ENCODE measurements at regions not wholly inside any gene's neighbourhood (a gene's known extent, or its start where the extent isn't known, plus 50 kb on each side); places are given as distances from the start of the nearest gene placed in this dataset.
"Not testable (repeated sequence)": the region's sequence is repeated elsewhere in the genome, so short reads cannot be mapped to it uniquely, and the experiment has no call there.

GRCh38 chr4:59484944-59485343 lies 1715.2 kb upstream of the ADGRL3 start:
- Histone ChIP-seq H3K79me2 (ENCODE audit: insufficient read depth, low read length) (no peaks in the 10 kb centered on the region), H2AFZ (ENCODE audit: low read length) (no peak overlapping the region), H3K9me3 (ENCODE audit: insufficient read depth, low read depth, low read length) (no peaks in the 10 kb centered on the region), H4K20me1 (ENCODE audit: insufficient read depth, low read length, poor library complexity, severe bottlenecking) (no peaks in the 10 kb centered on the region), H3K4me2 (ENCODE audit: low read depth, low read length, poor library complexity, severe bottlenecking) (no peak overlapping the region), H3K27me3 (ENCODE audit: insufficient read depth, low read length, poor library complexity, severe bottlenecking) (no peaks in the 10 kb centered on the region), H3K36me3 (ENCODE audit: insufficient read depth, low read length) (no peaks in the 10 kb centered on the region), H3K9me2 (replicated peaks; ENCODE audit: low read depth, low read length) (no peaks in the 10 kb centered on the region), H3K4me1 (ENCODE audit: insufficient read depth, low read length, poor library complexity, severe bottlenecking) (no peaks in the 10 kb centered on the region), H3K9ac (ENCODE audit: low read depth, low read length, poor library complexity, severe bottlenecking) (no peak overlapping the region), H3F3A (ENCODE audit: low read depth) (no peaks in the 10 kb centered on the region), H3K4me3 (ENCODE audit: low read length, poor library complexity, severe bottlenecking) (no peak overlapping the region)
- no peak for TF ChIP-seq EZH2phosphoT487 (IDR thresholded peaks at IDR 0.05; ENCODE audit: borderline replicate concordance)
- TF ChIP-seq CTCF (conservative IDR thresholded peaks at IDR 0.05; ENCODE audit: low read length) = no peak

GRCh38 chr4:59500103-59500502 lies 1700.0 kb upstream of the ADGRL3 start:
- H3K79me2 ChIP-seq (ENCODE audit: insufficient read depth, low read length) = no peaks in the 10 kb centered on the region
- H4K20me1 ChIP-seq (ENCODE audit: insufficient read depth, low read length, poor library complexity, severe bottlenecking) = no peaks in the 10 kb centered on the region
- no peaks in the 10 kb centered on the region for H3K9me2 ChIP-seq (replicated peaks; ENCODE audit: low read depth, low read length)
- H3K4me1 ChIP-seq (ENCODE audit: insufficient read depth, low read length, poor library complexity, severe bottlenecking) = no peaks in the 10 kb centered on the region
- H3K27me3 ChIP-seq (ENCODE audit: insufficient read depth, low read length, poor library complexity, severe bottlenecking) = no peaks in the 10 kb centered on the region
- no peak overlapping the region for H3K4me2 ChIP-seq (ENCODE audit: low read depth, low read length, poor library complexity, severe bottlenecking)
- H3K4me3 ChIP-seq (ENCODE audit: low read length, poor library complexity, severe bottlenecking) = no peak overlapping the region
- H3F3A ChIP-seq (ENCODE audit: low read depth) = no peaks in the 10 kb centered on the region
- TF ChIP-seq EZH2phosphoT487 (IDR thresholded peaks at IDR 0.05; ENCODE audit: borderline replicate concordance) (no peak), CTCF (conservative IDR thresholded peaks at IDR 0.05; ENCODE audit: low read length) (no peak)
- H3K9me3 ChIP-seq (ENCODE audit: insufficient read depth, low read depth, low read length) = no peaks in the 10 kb centered on the region
- H2AFZ ChIP-seq (ENCODE audit: low read length) = no peak overlapping the region
- H3K36me3 ChIP-seq (ENCODE audit: insufficient read depth, low read length) = no peaks in the 10 kb centered on the region
- no peak overlapping the region for H3K9ac ChIP-seq (ENCODE audit: low read depth, low read length, poor library complexity, severe bottlenecking)

- H3K9me3 ChIP-seq (ENCODE audit: insufficient read depth, low read depth, low read length) = no peaks in the 10 kb centered on the region
- no peaks in the 10 kb centered on the region for H3K4me1 ChIP-seq (ENCODE audit: insufficient read depth, low read length, poor library complexity, severe bottlenecking)
- no peaks in the 10 kb centered on the region for H3K27me3 ChIP-seq (ENCODE audit: insufficient read depth, low read length, poor library complexity, severe bottlenecking)
- no peaks in the 10 kb centered on the region for H4K20me1 ChIP-seq (ENCODE audit: insufficient read depth, low read length, poor library complexity, severe bottlenecking)
- H2AFZ ChIP-seq (ENCODE audit: low read length) = no peak overlapping the region
- H3K79me2 ChIP-seq (ENCODE audit: insufficient read depth, low read length) = no peaks in the 10 kb centered on the region
- H3F3A ChIP-seq (ENCODE audit: low read depth) = no peaks in the 10 kb centered on the region
- H3K9me2 ChIP-seq (replicated peaks; ENCODE audit: low read depth, low read length) = no peaks in the 10 kb centered on the region
- no peak overlapping the region for H3K4me2 ChIP-seq (ENCODE audit: low read depth, low read length, poor library complexity, severe bottlenecking)
- no peak overlapping the region for H3K4me3 ChIP-seq (ENCODE audit: low read length, poor library complexity, severe bottlenecking)
- no peak for TF ChIP-seq EZH2phosphoT487 (IDR thresholded peaks at IDR 0.05; ENCODE audit: borderline replicate concordance)
- TF ChIP-seq CTCF (conservative IDR thresholded peaks at IDR 0.05; ENCODE audit: low read length) = no peak
- no peaks in the 10 kb centered on the region for H3K36me3 ChIP-seq (ENCODE audit: insufficient read depth, low read length)
- no peak overlapping the region for H3K9ac ChIP-seq (ENCODE audit: low read depth, low read length, poor library complexity, severe bottlenecking)
Measured at GRCh38 chr4:59503731-59504130, 1696.4 kb upstream of the ADGRL3 start.

GRCh38 chr4:59511809-59512208 lies 1688.3 kb upstream of the ADGRL3 start:
- H3K27me3 ChIP-seq (ENCODE audit: insufficient read depth, low read length, poor library complexity, severe bottlenecking); H3K4me2 ChIP-seq (ENCODE audit: low read depth, low read length, poor library complexity, severe bottlenecking); H3K9me3 ChIP-seq (ENCODE audit: insufficient read depth, low read depth, low read length); H3F3A ChIP-seq (ENCODE audit: low read depth); H3K4me3 ChIP-seq (ENCODE audit: low read length, poor library complexity, severe bottlenecking); H3K36me3 ChIP-seq (ENCODE audit: insufficient read depth, low read length); H4K20me1 ChIP-seq (ENCODE audit: insufficient read depth, low read length, poor library complexity, severe bottlenecking); H3K9me2 ChIP-seq (replicated peaks; ENCODE audit: low read depth, low read length); H3K79me2 ChIP-seq (ENCODE audit: insufficient read depth, low read length); H3K9ac ChIP-seq (ENCODE audit: low read depth, low read length, poor library complexity, severe bottlenecking); H2AFZ ChIP-seq (ENCODE audit: low read length); H3K4me1 ChIP-seq (ENCODE audit: insufficient read depth, low read length, poor library complexity, severe bottlenecking): not testable (repeated sequence)
